SK-N-SH (cell line): ENCODE measurements at regions not wholly inside any gene's neighbourhood (a gene's known extent, or its start where the extent isn't known, plus 50 kb on each side); places are given as distances from the start of the nearest gene placed in this dataset.

Experiments
- CTCF ChIP-seq: fragments of 200-600 bp; sonication (generic); IDR thresholded peaks from 2 replicates; pipeline ENCODE4 v1.6.1; 2017; ENCODE audit warnings: antibody characterized with exemption, mild to moderate bottlenecking, moderate library complexity
- ELF1 ChIP-seq: IDR thresholded peaks from 2 replicates; pipeline ENCODE4 v1.4.0; 2012
- EP300 ChIP-seq, 2 experiments: IDR thresholded peaks; 2 replicates each; pipeline versions ENCODE4 v1.4.0 to v1.6.1; 2012; ENCODE audit warnings: borderline replicate concordance in 1 of 2, low read depth in 1 of 2, low read length in 1 of 2
- EZH2phosphoT487 ChIP-seq: fragments of 200-600 bp; sonication (generic); IDR thresholded peaks from 2 replicates; pipeline ENCODE4 v1.6.1; 2017; ENCODE audit warnings: low read depth, mixed run types, mild to moderate bottlenecking, antibody characterized with exemption, moderate library complexity, borderline replicate concordance
- FOXM1 ChIP-seq: IDR thresholded peaks from 2 replicates; pipeline ENCODE4 v1.4.0; 2012; ENCODE audit warnings: low read depth, mild to moderate bottlenecking
- MAX ChIP-seq: IDR thresholded peaks from 2 replicates; pipeline ENCODE4 v1.4.0; 2012; ENCODE audit warnings: low read depth
- NFIC ChIP-seq: IDR thresholded peaks from 2 replicates; pipeline ENCODE4 v1.4.0; 2012; ENCODE audit warnings: borderline replicate concordance
- POLR2AphosphoS5 ChIP-seq: IDR thresholded peaks from 2 replicates; pipeline ENCODE4 v1.6.1; 2012; ENCODE audit warnings: low read depth, low read length
- RCOR1 ChIP-seq: fragments of 150-350 bp; IDR thresholded peaks from 2 replicates; pipeline ENCODE4 v1.6.1; 2017; ENCODE audit warnings: antibody characterized with exemption, low read length
- REST ChIP-seq: IDR thresholded peaks from 2 replicates; pipeline ENCODE4 v1.6.1; 2012; ENCODE audit warnings: mild to moderate bottlenecking, low read depth, low read length, moderate library complexity
- TCF12 ChIP-seq: IDR thresholded peaks from 2 replicates; pipeline ENCODE4 v1.4.0; 2012
- USF1 ChIP-seq: IDR thresholded peaks from 2 replicates; pipeline ENCODE4 v1.4.0; 2012; ENCODE audit warnings: low read depth, borderline replicate concordance
- YY1 ChIP-seq: IDR thresholded peaks from 2 replicates; pipeline ENCODE4 v1.4.0; 2012; ENCODE audit warnings: low read depth, mild to moderate bottlenecking
- TF ChIP-seq, protein P1 (sequence below): fragments of 150-350 bp; IDR thresholded peaks from 2 replicates; pipeline ENCODE4 v1.6.1; 2017; ENCODE audit warnings: antibody characterized with exemption, low read length, low read depth, borderline replicate concordance

DNA sequence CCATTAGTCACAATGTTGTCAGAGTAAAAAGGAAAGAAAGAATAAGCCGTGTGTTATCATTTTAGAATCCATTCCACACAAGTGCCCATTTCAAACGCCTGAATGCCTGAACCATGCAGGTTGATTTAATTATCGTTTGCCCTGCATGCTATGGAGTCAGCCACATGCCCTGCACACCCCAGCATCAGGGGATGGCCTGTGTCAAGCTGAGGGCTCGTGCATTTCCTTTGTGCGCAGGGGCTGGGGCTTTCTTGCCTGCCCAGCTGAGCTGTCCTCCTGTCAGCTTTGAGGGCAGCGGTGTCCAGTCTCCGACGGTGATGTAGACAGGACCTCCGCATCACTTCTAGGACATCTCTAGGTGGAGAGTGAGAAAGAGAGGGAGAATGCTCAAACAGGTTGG is 200.4 kb downstream of the TSN start:
- TF ChIP-seq ELF1 (no peak), CTCF (no peak), USF1 (no peak), REST (no peak), EP300 (IDR thresholded peaks at IDR 0.05; ENCODE audit: borderline replicate concordance in 1 of 2, low read depth in 1 of 2, low read length in 1 of 2) (no peak), YY1 (no peak), POLR2AphosphoS5 (no peak), RCOR1 (no peak), NFIC (no peak), MAX (no peak), FOXM1 (no peak), TCF12 (no peak), EZH2phosphoT487 (no peak)
- TF ChIP-seq, protein P1, sequence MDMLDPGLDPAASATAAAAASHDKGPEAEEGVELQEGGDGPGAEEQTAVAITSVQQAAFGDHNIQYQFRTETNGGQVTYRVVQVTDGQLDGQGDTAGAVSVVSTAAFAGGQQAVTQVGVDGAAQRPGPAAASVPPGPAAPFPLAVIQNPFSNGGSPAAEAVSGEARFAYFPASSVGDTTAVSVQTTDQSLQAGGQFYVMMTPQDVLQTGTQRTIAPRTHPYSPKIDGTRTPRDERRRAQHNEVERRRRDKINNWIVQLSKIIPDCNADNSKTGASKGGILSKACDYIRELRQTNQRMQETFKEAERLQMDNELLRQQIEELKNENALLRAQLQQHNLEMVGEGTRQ = no peak
